IPS-20b (cell line): ENCODE measurements at regions not wholly inside any gene's neighbourhood (a gene's known extent, or its start where the extent isn't known, plus 50 kb on each side); places are given as distances from the start of the nearest gene placed in this dataset.
"Not testable (repeated sequence)": the region's sequence is repeated elsewhere in the genome, so short reads cannot be mapped to it uniquely, and the experiment has no call there.

Source experiments
- H3K27ac ChIP-seq: one replicate; pipeline ENCODE4 v1.5.1; 2013; ENCODE audit warnings: low read length
- H3K27me3 ChIP-seq: 2 replicates; pipeline ENCODE4 v1.6.1; 2013; ENCODE audit warnings: mild to moderate bottlenecking, low read length, inconsistent platforms; ENCODE audit not compliant: insufficient read depth
- H3K36me3 ChIP-seq: 2 replicates; pipeline ENCODE4 v1.6.1; 2013; ENCODE audit warnings: low read depth, mild to moderate bottlenecking, inconsistent platforms, low read length, moderate library complexity; ENCODE audit not compliant: insufficient read depth
- H3K4me1 ChIP-seq: 2 replicates; pipeline ENCODE4 v1.6.1; 2013; ENCODE audit warnings: mild to moderate bottlenecking, control low read depth, inconsistent platforms, low read length, moderate library complexity; ENCODE audit not compliant: insufficient read depth
- H3K4me3 ChIP-seq: 2 replicates; pipeline ENCODE4 v1.5.1; 2013; ENCODE audit warnings: mild to moderate bottlenecking, low read length, inconsistent platforms
- H3K9ac ChIP-seq: 2 replicates; pipeline ENCODE4 v1.6.1; 2013; ENCODE audit warnings: low read depth, mild to moderate bottlenecking, inconsistent platforms, low read length, moderate library complexity
- H3K9me3 ChIP-seq: 2 replicates; pipeline ENCODE4 v1.6.1; 2013; ENCODE audit warnings: mild to moderate bottlenecking, low read depth, low read length, inconsistent platforms; ENCODE audit not compliant: insufficient read depth

- H3K36me3 ChIP-seq = no peaks in the 10 kb centered on the region
- no peaks in the 10 kb centered on the region for H3K9me3 ChIP-seq
- no peak overlapping the region for H3K4me3 ChIP-seq
- no peak overlapping the region for H3K9ac ChIP-seq
- no peaks in the 10 kb centered on the region for H3K27me3 ChIP-seq
- H3K4me1 ChIP-seq = no peaks in the 10 kb centered on the region
- no peak overlapping the region for H3K27ac ChIP-seq
Observed at GRCh38 chr3:73186741-73187140, 125.3 kb downstream of the EBLN2 start.

- no peaks in the 10 kb centered on the region for H3K4me1 ChIP-seq
- H3K27ac ChIP-seq = no peak overlapping the region
- no peaks in the 10 kb centered on the region for H3K9me3 ChIP-seq
Observed at GRCh38 chr3:73187328-73187727, 125.9 kb downstream of the EBLN2 start.

GRCh38 chr3:73188707-73189106 is 127.2 kb downstream of the EBLN2 start:
- Histone ChIP-seq H3K27me3 (no peaks in the 10 kb centered on the region), H3K27ac (no peak overlapping the region), H3K36me3 (no peaks in the 10 kb centered on the region), H3K9me3 (no peaks in the 10 kb centered on the region), H3K9ac (no peak overlapping the region), H3K4me3 (no peak overlapping the region), H3K4me1 (no peaks in the 10 kb centered on the region)

More at GRCh38 chr3:73187328-73187727, 125.9 kb downstream of the EBLN2 start:
- H3K9ac ChIP-seq = no peak overlapping the region
- no peaks in the 10 kb centered on the region for H3K27me3 ChIP-seq
- no peak overlapping the region for H3K4me3 ChIP-seq
- H3K36me3 ChIP-seq = no peaks in the 10 kb centered on the region

- no peak overlapping the region for H3K4me3 ChIP-seq
- H3K9ac ChIP-seq = no peak overlapping the region
- H3K4me1 ChIP-seq = no peaks in the 10 kb centered on the region
- H3K9me3 ChIP-seq = no peaks in the 10 kb centered on the region
- H3K27me3 ChIP-seq = no peaks in the 10 kb centered on the region
- no peak overlapping the region for H3K27ac ChIP-seq
- H3K36me3 ChIP-seq = no peaks in the 10 kb centered on the region
Observed at GRCh38 chr3:73192036-73192738, 130.7 kb downstream of the EBLN2 start.

GRCh38 chr3:73193943-73194342 is 132.5 kb downstream of the EBLN2 start:
- H3K9ac ChIP-seq, H3K27ac ChIP-seq, H3K4me3 ChIP-seq, H3K4me1 ChIP-seq, H3K27me3 ChIP-seq, H3K36me3 ChIP-seq, H3K9me3 ChIP-seq: not testable (repeated sequence)

GRCh38 chr3:73197187-73197586 is 135.7 kb downstream of the EBLN2 start:
- Histone ChIP-seq H3K9ac (no peak overlapping the region), H3K4me3 (no peak overlapping the region), H3K4me1 (peaks cover 15% of the 10 kb centered on the region; the same call in 1 of the 2 replicates), H3K9me3 (no peaks in the 10 kb centered on the region), H3K27ac (no peak overlapping the region), H3K27me3 (no peaks in the 10 kb centered on the region), H3K36me3 (no peaks in the 10 kb centered on the region)

- H3K4me1 ChIP-seq = peaks cover 15% of the 10 kb centered on the region; the same call in 1 of the 2 replicates
- no peak overlapping the region for H3K9ac ChIP-seq
- no peak overlapping the region for H3K27ac ChIP-seq
Observed at GRCh38 chr3:73203101-73203500, 141.6 kb downstream of the EBLN2 start.

GRCh38 chr3:73203633-73204032 is 142.2 kb downstream of the EBLN2 start:
- no peaks in the 10 kb centered on the region for H3K36me3 ChIP-seq
- no peak overlapping the region for H3K9ac ChIP-seq
- H3K4me3 ChIP-seq = no peak overlapping the region
- no peak overlapping the region for H3K27ac ChIP-seq
- no peaks in the 10 kb centered on the region for H3K9me3 ChIP-seq
- H3K27me3 ChIP-seq = no peaks in the 10 kb centered on the region
- H3K4me1 ChIP-seq = peaks cover 15% of the 10 kb centered on the region; the same call in 1 of the 2 replicates

More at GRCh38 chr3:73203101-73203500, 141.6 kb downstream of the EBLN2 start:
- no peaks in the 10 kb centered on the region for H3K27me3 ChIP-seq
- no peak overlapping the region for H3K4me3 ChIP-seq
- H3K9me3 ChIP-seq = no peaks in the 10 kb centered on the region
- H3K36me3 ChIP-seq = no peaks in the 10 kb centered on the region

GRCh38 chr3:73204841-73205240 is 143.4 kb downstream of the EBLN2 start:
- Histone ChIP-seq H3K4me1 (peaks cover 15% of the 10 kb centered on the region; the same call in 1 of the 2 replicates), H3K9me3 (no peaks in the 10 kb centered on the region), H3K27me3 (no peaks in the 10 kb centered on the region), H3K27ac (no peak overlapping the region), H3K4me3 (no peak overlapping the region), H3K36me3 (no peaks in the 10 kb centered on the region), H3K9ac (no peak overlapping the region)

GRCh38 chr3:73206030-73206429 is 144.6 kb downstream of the EBLN2 start:
- Histone ChIP-seq H3K9me3 (no peaks in the 10 kb centered on the region), H3K9ac (no peak overlapping the region), H3K4me3 (no peak overlapping the region), H3K36me3 (no peaks in the 10 kb centered on the region), H3K4me1 (peaks cover 6% of the 10 kb centered on the region; the same call in 1 of the 2 replicates), H3K27ac (no peak overlapping the region), H3K27me3 (no peaks in the 10 kb centered on the region)

- Histone ChIP-seq H3K4me1 (no peaks in the 10 kb centered on the region), H3K36me3 (no peaks in the 10 kb centered on the region), H3K27ac (no peak overlapping the region), H3K9ac (no peak overlapping the region), H3K9me3 (no peaks in the 10 kb centered on the region), H3K27me3 (no peaks in the 10 kb centered on the region), H3K4me3 (no peak overlapping the region)
Observed at GRCh38 chr3:73207946-73208440, 146.5 kb downstream of the EBLN2 start.

GRCh38 chr3:73210759-73211158 is 149.3 kb downstream of the EBLN2 start:
- H3K27me3 ChIP-seq = no peaks in the 10 kb centered on the region
- H3K27ac ChIP-seq = no peak overlapping the region
- no peaks in the 10 kb centered on the region for H3K4me1 ChIP-seq
- no peak overlapping the region for H3K9ac ChIP-seq
- no peaks in the 10 kb centered on the region for H3K9me3 ChIP-seq
- no peak overlapping the region for H3K4me3 ChIP-seq
- H3K36me3 ChIP-seq = no peaks in the 10 kb centered on the region
